GM19372 (cell line): ENCODE measurements at regions not wholly inside any gene's neighbourhood (a gene's known extent, or its start where the extent isn't known, plus 50 kb on each side); places are given as distances from the start of the nearest gene placed in this dataset.
"Not testable (repeated sequence)": the region's sequence is repeated elsewhere in the genome, so short reads cannot be mapped to it uniquely, and the experiment has no call there.

ENCODE experiments used
- ATAC-seq: cut with Tn5 transposase; IDR thresholded peaks from one replicate; pipeline ENCODE4 v1.9.1; 2021; ENCODE audit warnings: mild to moderate bottlenecking, low read depth, moderate library complexity; ENCODE audit not compliant: unreplicated experiment

GRCh38 chr10:36766940-36767339, 358.5 kb upstream of the ANKRD30A start:
- ATAC-seq, result no peak

GRCh38 chr10:36766415-36766810, 359.0 kb upstream of the ANKRD30A start:
- ATAC-seq, result no peak

GRCh38 chr10:36765782-36766414, 359.5 kb upstream of the ANKRD30A start:
- no peak for ATAC-seq

- ATAC-seq, result no peak
Measured at GRCh38 chr10:36764823-36765222, 360.6 kb upstream of the ANKRD30A start.

GRCh38 chr10:36761121-36761520, 364.3 kb upstream of the ANKRD30A start:
- ATAC-seq, result no peak

GRCh38 chr10:36759141-36759805, 366.1 kb upstream of the ANKRD30A start:
- ATAC-seq, result no peak

GRCh38 chr10:36748128-36748871, 377.1 kb upstream of the ANKRD30A start:
- ATAC-seq, result no peak

- no peak for ATAC-seq
Measured at GRCh38 chr10:36739884-36740445, 385.4 kb upstream of the ANKRD30A start.

GRCh38 chr10:36738738-36739431, 386.5 kb upstream of the ANKRD30A start:
- no peak for ATAC-seq

- ATAC-seq, result no peak
Measured at GRCh38 chr10:36736311-36736710, 389.1 kb upstream of the ANKRD30A start.

- not testable (repeated sequence) for ATAC-seq
Measured at GRCh38 chr10:36734590-36734989, 390.8 kb upstream of the ANKRD30A start.

- ATAC-seq, result no peak
Measured at GRCh38 chr10:36730316-36730715, 395.1 kb upstream of the ANKRD30A start.

GRCh38 chr10:36728626-36729025, 396.8 kb upstream of the ANKRD30A start:
- ATAC-seq, result no peak

- no peak for ATAC-seq
Measured at GRCh38 chr10:36725581-36726520, 399.5 kb upstream of the ANKRD30A start.

GRCh38 chr10:36722777-36723176, 402.6 kb upstream of the ANKRD30A start:
- no peak for ATAC-seq

GRCh38 chr10:36721871-36722270, 403.5 kb upstream of the ANKRD30A start:
- no peak for ATAC-seq

- ATAC-seq, result no peak
Measured at GRCh38 chr10:36720895-36721294, 404.5 kb upstream of the ANKRD30A start.

GRCh38 chr10:36717118-36717517, 408.3 kb upstream of the ANKRD30A start:
- no peak for ATAC-seq

GRCh38 chr10:36716291-36716690, 409.1 kb upstream of the ANKRD30A start:
- ATAC-seq, result no peak

GRCh38 chr10:36712695-36713094, 412.7 kb upstream of the ANKRD30A start:
- ATAC-seq, result no peak
